ENCODE measurements at regions not wholly inside any gene's neighbourhood (a gene's known extent, or its start where the extent isn't known, plus 50 kb on each side); places are given as distances from the start of the nearest gene placed in this dataset.

- TF ChIP-seq POLR2AphosphoS5 (IDR thresholded peaks at IDR 0.05; ENCODE audit: low read depth, low read length) (peak; percentile 71; the same call in 1 of the 2 replicates), FOXM1 (IDR thresholded peaks at IDR 0.05; ENCODE audit: low read depth) (peak; percentile 67; the same call in 1 of the 2 replicates), REST (IDR thresholded peaks at IDR 0.05; ENCODE audit: low read depth, low read length) (0 out of 2 replicates have a peak, but pooled peaks have one; percentile 31), NRF1 (IDR thresholded peaks at IDR 0.05; ENCODE audit: low read depth, low read length) (no peak), SIN3A (IDR thresholded peaks at IDR 0.05; ENCODE audit: borderline replicate concordance, low read depth, low read length) (no peak), TEAD4 (IDR thresholded peaks at IDR 0.05; ENCODE audit: borderline replicate concordance, insufficient read depth) (peak; percentile 59; the same call in 1 of the 2 replicates), RFX5 (IDR thresholded peaks at IDR 0.05; ENCODE audit: low read length) (no peak), GABPA (IDR thresholded peaks at IDR 0.05; ENCODE audit: low read depth) (no peak), EZH2phosphoT487 (IDR thresholded peaks at IDR 0.05; ENCODE audit: borderline replicate concordance, low read depth) (no peak), TAF1 (IDR thresholded peaks at IDR 0.05; ENCODE audit: borderline replicate concordance, low read depth, low read length) (no peak), RAD21 (IDR thresholded peaks at IDR 0.05; ENCODE audit: low read length) (no peak), EP300 (IDR thresholded peaks at IDR 0.05; ENCODE audit: borderline replicate concordance in 1 of 2, low read depth in 1 of 2, low read length in 1 of 2) (peak in 1 of 2 experiments; percentile 88; a peak in 2 of 4 replicates), GATA2 (CRISPR knock-in tag; IDR thresholded peaks at IDR 0.05) (no peak)
- TF ChIP-seq, protein P1, sequence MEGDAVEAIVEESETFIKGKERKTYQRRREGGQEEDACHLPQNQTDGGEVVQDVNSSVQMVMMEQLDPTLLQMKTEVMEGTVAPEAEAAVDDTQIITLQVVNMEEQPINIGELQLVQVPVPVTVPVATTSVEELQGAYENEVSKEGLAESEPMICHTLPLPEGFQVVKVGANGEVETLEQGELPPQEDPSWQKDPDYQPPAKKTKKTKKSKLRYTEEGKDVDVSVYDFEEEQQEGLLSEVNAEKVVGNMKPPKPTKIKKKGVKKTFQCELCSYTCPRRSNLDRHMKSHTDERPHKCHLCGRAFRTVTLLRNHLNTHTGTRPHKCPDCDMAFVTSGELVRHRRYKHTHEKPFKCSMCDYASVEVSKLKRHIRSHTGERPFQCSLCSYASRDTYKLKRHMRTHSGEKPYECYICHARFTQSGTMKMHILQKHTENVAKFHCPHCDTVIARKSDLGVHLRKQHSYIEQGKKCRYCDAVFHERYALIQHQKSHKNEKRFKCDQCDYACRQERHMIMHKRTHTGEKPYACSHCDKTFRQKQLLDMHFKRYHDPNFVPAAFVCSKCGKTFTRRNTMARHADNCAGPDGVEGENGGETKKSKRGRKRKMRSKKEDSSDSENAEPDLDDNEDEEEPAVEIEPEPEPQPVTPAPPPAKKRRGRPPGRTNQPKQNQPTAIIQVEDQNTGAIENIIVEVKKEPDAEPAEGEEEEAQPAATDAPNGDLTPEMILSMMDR (IDR thresholded peaks at IDR 0.05): no peak
- TF ChIP-seq, protein P2, sequence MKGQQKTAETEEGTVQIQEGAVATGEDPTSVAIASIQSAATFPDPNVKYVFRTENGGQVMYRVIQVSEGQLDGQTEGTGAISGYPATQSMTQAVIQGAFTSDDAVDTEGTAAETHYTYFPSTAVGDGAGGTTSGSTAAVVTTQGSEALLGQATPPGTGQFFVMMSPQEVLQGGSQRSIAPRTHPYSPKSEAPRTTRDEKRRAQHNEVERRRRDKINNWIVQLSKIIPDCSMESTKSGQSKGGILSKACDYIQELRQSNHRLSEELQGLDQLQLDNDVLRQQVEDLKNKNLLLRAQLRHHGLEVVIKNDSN (IDR thresholded peaks at IDR 0.05; ENCODE audit: borderline replicate concordance, low read depth): peak; percentile 55; the same call in 1 of the 2 replicates
Measured at GRCh38 chr6:11315743-11316437, 83.4 kb upstream of the NEDD9 start (continued).
